ENCODE measurements at regions not wholly inside any gene's neighbourhood (a gene's known extent, or its start where the extent isn't known, plus 50 kb on each side); places are given as distances from the start of the nearest gene placed in this dataset.

DNA sequence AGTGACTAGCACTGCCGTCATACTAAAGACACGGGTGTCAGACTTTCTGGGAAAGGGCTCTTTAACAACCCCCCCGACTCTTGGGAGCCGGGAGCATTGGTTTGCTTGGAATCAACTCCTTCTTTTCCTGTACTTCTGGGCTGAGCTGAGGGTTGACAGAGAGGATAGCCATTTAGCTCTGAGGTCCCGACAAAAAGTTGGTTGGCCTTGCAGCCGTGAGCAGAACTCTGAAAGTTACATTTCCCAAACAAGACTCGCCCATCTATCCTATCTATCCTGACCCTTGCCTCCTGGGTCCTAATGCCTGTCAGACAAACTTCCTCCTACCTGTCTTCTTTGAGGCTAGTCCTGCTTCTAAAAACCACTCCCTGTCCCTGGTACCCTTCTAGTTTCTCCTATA, 460.8 kb upstream of the TOM1L1 start:
- Histone ChIP-seq H2AK5ac (ENCODE audit: low read depth, low read length) (no peak overlapping the region), H2BK12ac (ENCODE audit: low read depth, low read length) (no peak overlapping the region), H2BK20ac (ENCODE audit: low read length) (no peak overlapping the region), H4K8ac (ENCODE audit: extremely low read depth, insufficient read depth, low read length) (no peak overlapping the region), H3K79me2 (ENCODE audit: control insufficient read depth in 1 of 2, insufficient read depth in 2 of 2, low read length in 2 of 2) (no peaks in the 10 kb centered on the region), H3K4me1 (replicated peaks in 1 of 4; ENCODE audit: control insufficient read depth in 3 of 4, insufficient read depth in 4 of 4, low read length in 3 of 4) (no peaks in the 10 kb centered on the region; a peak in 1 of 7 replicates), H2BK5ac (ENCODE audit: low read depth, low read length) (no peak overlapping the region), H3K56ac (replicated peaks; ENCODE audit: insufficient read length, low read depth, low read length) (no peak overlapping the region), H3K27me3 (replicated peaks in 1 of 4; ENCODE audit: control insufficient read depth in 3 of 4, extremely low read depth in 1 of 4, insufficient read depth in 3 of 4, low read length in 3 of 4) (no peaks in the 10 kb centered on the region), H3K4me2 (ENCODE audit: insufficient read depth in 1 of 2, low read depth in 2 of 2, low read length in 2 of 2) (no peak overlapping the region), H3K9ac (replicated peaks in 1 of 4; ENCODE audit: extremely low read depth in 1 of 4, low read depth in 3 of 4, low read length in 3 of 4) (no peak overlapping the region), H3K36me3 (ENCODE audit: control insufficient read depth in 2 of 4, insufficient read depth in 4 of 4, low read length in 3 of 4) (no peaks in the 10 kb centered on the region), H3K23me2 (ENCODE audit: low read depth, low read length) (no peaks in the 10 kb centered on the region), H2BK15ac (ENCODE audit: low read length) (no peak overlapping the region), H3K4me3 (ENCODE audit: extremely low read depth in 1 of 4, insufficient read depth in 2 of 4, low read depth in 3 of 4, low read length in 4 of 4) (no peak overlapping the region), H3K14ac (ENCODE audit: insufficient read length) (no peak overlapping the region), H4K91ac (replicated peaks; ENCODE audit: insufficient read length, low read length) (no peak overlapping the region), H3K9me3 (ENCODE audit: insufficient read depth in 2 of 2, low read depth in 1 of 2, low read length in 1 of 2) (no peaks in the 10 kb centered on the region; a peak in 1 of 4 replicates), H4K20me1 (replicated peaks in 1 of 2; ENCODE audit: control insufficient read depth in 1 of 2, insufficient read depth in 2 of 2, low read length in 2 of 2) (no peaks in the 10 kb centered on the region), H3K18ac (ENCODE audit: extremely low read depth, low read length) (no peak overlapping the region), H4K5ac (ENCODE audit: insufficient read length, low read depth, low read length) (no peak overlapping the region), H2AFZ (ENCODE audit: low read length) (0 out of 2 replicates have a peak overlapping the region, but pooled peaks have one; percentile 13), H3K27ac (ENCODE audit: low read depth, low read length) (no peak overlapping the region), H3K23ac (ENCODE audit: insufficient read length) (no peak overlapping the region), H3K4ac (replicated peaks; ENCODE audit: insufficient read length, low read depth, low read length) (no peak overlapping the region), H2BK120ac (replicated peaks; ENCODE audit: low read depth, low read length) (no peak overlapping the region), H3K79me1 (ENCODE audit: low read depth, low read length) (no peaks in the 10 kb centered on the region)
- FAIRE-seq (no peak), DNase-seq (ENCODE audit: low read depth in 1 of 2, low spot score in 2 of 2) (no peak)
- 98% methylated on average over 7 of the region's 7 CpGs; no CpG with 5 or more reads in 1 of the 2 experiments for WGBS, 2 experiments (ENCODE audit: extremely low coverage in 1 of 2, insufficient coverage in 1 of 2, insufficient read length in 1 of 2, insufficient replicate concordance in 2 of 2, low coverage in 1 of 2, low lambda C conversion rate in 2 of 2, missing lambda C conversion rate in 1 of 2)
- ChIA-PET CTCF (ENCODE audit: partially characterized antibody) (interaction anchor here (0.9 kb wide), 1 partner anchor 98 kb away, joined by 4 read pairs; no protein-coding TSS in a partner anchor), POLR2A (ENCODE audit: partially characterized antibody) (no interaction called here)
- no peak for TF ChIP-seq YY1 (IDR thresholded peaks at IDR 0.05; ENCODE audit: low read depth, low read length)
- TF ChIP-seq SUZ12 (IDR thresholded peaks at IDR 0.05; ENCODE audit: low read length) = no peak
- TF ChIP-seq JUND (IDR thresholded peaks at IDR 0.05; ENCODE audit: low read length) = no peak
- TF ChIP-seq CBX8 (IDR thresholded peaks at IDR 0.05; ENCODE audit: borderline replicate concordance, low read depth, low read length) = no peak
- no peak for TF ChIP-seq POLR2A (IDR thresholded peaks at IDR 0.05; ENCODE audit: control extremely low read depth in 1 of 2, low read depth in 2 of 2, low read length in 2 of 2)
- TF ChIP-seq TBP (IDR thresholded peaks at IDR 0.05; ENCODE audit: low read depth, low read length) = no peak
- no peak for TF ChIP-seq JUN (IDR thresholded peaks at IDR 0.05; ENCODE audit: low read depth, low read length)
- TF ChIP-seq, protein P1, sequence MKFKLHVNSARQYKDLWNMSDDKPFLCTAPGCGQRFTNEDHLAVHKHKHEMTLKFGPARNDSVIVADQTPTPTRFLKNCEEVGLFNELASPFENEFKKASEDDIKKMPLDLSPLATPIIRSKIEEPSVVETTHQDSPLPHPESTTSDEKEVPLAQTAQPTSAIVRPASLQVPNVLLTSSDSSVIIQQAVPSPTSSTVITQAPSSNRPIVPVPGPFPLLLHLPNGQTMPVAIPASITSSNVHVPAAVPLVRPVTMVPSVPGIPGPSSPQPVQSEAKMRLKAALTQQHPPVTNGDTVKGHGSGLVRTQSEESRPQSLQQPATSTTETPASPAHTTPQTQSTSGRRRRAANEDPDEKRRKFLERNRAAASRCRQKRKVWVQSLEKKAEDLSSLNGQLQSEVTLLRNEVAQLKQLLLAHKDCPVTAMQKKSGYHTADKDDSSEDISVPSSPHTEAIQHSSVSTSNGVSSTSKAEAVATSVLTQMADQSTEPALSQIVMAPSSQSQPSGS (IDR thresholded peaks at IDR 0.05; ENCODE audit: low read length) = no peak
- no peak for TF ChIP-seq TAF7 (optimal IDR thresholded peaks at IDR 0.05; ENCODE audit: borderline replicate concordance, low read depth, low read length)
- TF ChIP-seq, protein P2, sequence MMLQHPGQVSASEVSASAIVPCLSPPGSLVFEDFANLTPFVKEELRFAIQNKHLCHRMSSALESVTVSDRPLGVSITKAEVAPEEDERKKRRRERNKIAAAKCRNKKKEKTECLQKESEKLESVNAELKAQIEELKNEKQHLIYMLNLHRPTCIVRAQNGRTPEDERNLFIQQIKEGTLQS (IDR thresholded peaks at IDR 0.05; ENCODE audit: insufficient read depth, low read depth, low read length) = no peak
- TF ChIP-seq, protein P3, sequence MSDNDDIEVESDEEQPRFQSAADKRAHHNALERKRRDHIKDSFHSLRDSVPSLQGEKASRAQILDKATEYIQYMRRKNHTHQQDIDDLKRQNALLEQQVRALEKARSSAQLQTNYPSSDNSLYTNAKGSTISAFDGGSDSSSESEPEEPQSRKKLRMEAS (IDR thresholded peaks at IDR 0.05) = no peak
- TF ChIP-seq RBBP5 (IDR thresholded peaks at IDR 0.05; ENCODE audit: borderline replicate concordance, low read depth, low read length) = no peak
- TF ChIP-seq POU5F1 (IDR thresholded peaks at IDR 0.05; ENCODE audit: low read depth, low read length) = no peak
